ENCODE measurements at regions not wholly inside any gene's neighbourhood (a gene's known extent, or its start where the extent isn't known, plus 50 kb on each side); places are given as distances from the start of the nearest gene placed in this dataset.

DNA sequence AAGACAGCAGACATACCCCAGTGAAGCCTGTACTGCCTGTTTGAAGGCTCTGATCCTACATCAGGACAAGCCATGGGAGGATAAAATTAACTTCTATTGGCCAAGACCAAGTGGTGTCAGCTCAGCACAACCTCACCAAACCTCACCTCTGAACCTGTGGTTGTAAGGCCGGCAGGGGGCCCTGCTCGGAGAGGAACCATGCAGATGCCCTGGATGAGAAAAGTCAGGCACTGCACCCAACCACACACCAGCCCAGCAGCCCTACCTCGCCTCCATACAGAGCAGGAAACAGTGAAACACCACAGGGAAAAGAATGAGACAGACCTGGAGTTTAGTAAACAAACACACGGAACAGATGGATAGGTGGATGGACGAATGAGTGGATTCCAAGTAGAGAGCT is 70.0 kb upstream of the PAX7 start:
- H3K36me3 ChIP-seq (ENCODE audit: control insufficient read depth in 4 of 4, insufficient read depth in 4 of 4, low read length in 3 of 4) = no peaks in the 10 kb centered on the region
- ChIA-PET POLR2A (interaction anchor here (0.7 kb wide), 1 partner anchor 883 kb away, joined by 5 read pairs; no protein-coding TSS in a partner anchor), CTCF (interaction anchor here (1.0 kb wide), 1 partner anchor 15 kb away, joined by 3 read pairs; no protein-coding TSS in a partner anchor)
- no peak overlapping the region for H3K27ac ChIP-seq (ENCODE audit: insufficient read depth in 1 of 2, low read depth in 1 of 2, low read length in 2 of 2, poor library complexity in 1 of 2, severe bottlenecking in 2 of 2)
- H3K4me3 ChIP-seq (ENCODE audit: control insufficient read depth in 1 of 7, extremely low read depth in 1 of 7, insufficient read depth in 4 of 7, low read depth in 2 of 7, low read length in 6 of 7) = no peak overlapping the region
- WGBS (ENCODE audit: insufficient coverage) = 50% methylated on average over 1 of the region's 5 CpGs
- DNase-seq = no peak
- peaks cover 0 to 3% (median 0%) of the 10 kb centered on the region in 5 experiments for H3K9me3 ChIP-seq (ENCODE audit: control extremely low read depth in 1 of 5, control insufficient read depth in 4 of 5, insufficient read depth in 2 of 5, low read depth in 1 of 5, low read length in 4 of 5)
- peaks cover 0 to 68% (median 25%) of the 10 kb centered on the region in 5 experiments for H3K27me3 ChIP-seq (replicated peaks in 2 of 5; ENCODE audit: control insufficient read depth in 4 of 5, insufficient read depth in 5 of 5, low read length in 4 of 5)
- H3K4me1 ChIP-seq (ENCODE audit: control extremely low read depth in 1 of 4, control insufficient read depth in 4 of 4, insufficient read depth in 4 of 4, low read length in 3 of 4) = no peaks in the 10 kb centered on the region

DNA sequence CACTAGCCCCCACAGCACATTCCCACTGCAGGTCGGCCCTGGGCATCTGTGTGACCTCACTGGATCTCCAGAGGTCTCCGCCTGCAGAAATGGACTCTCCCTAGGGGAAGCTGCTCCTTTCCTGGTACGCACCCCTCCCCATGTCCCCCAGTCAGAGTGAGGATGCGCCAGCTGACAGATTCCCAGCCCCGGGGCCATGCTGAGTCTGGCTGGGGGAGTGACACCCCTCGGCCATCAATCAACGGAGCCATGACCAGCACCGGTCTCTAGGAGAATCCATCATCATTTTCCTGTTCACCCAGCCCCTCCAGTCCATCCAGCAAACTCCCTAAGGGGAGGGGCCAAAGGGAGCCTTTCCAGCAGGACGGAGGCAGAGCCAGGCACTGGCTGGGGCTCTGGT is 68.7 kb upstream of the PAX7 start:
- no peak overlapping the region for H3K27ac ChIP-seq (ENCODE audit: insufficient read depth in 1 of 2, low read depth in 1 of 2, low read length in 2 of 2, poor library complexity in 1 of 2, severe bottlenecking in 2 of 2)
- H3K36me3 ChIP-seq (ENCODE audit: control insufficient read depth in 4 of 4, insufficient read depth in 4 of 4, low read length in 3 of 4) = no peaks in the 10 kb centered on the region
- POLR2A ChIA-PET = no interaction called here
- CTCF ChIA-PET = no interaction called here
- 67% methylated on average over 3 of the region's 9 CpGs for WGBS (ENCODE audit: insufficient coverage)
- H3K27me3 ChIP-seq (replicated peaks in 2 of 5; ENCODE audit: control insufficient read depth in 4 of 5, insufficient read depth in 5 of 5, low read length in 4 of 5) = peaks cover 0 to 69% (median 30%) of the 10 kb centered on the region in 5 experiments
- H3K4me3 ChIP-seq (ENCODE audit: control insufficient read depth in 1 of 7, extremely low read depth in 1 of 7, insufficient read depth in 4 of 7, low read depth in 2 of 7, low read length in 6 of 7) = no peak overlapping the region
- peaks cover 0 to 3% (median 0%) of the 10 kb centered on the region in 5 experiments for H3K9me3 ChIP-seq (ENCODE audit: control extremely low read depth in 1 of 5, control insufficient read depth in 4 of 5, insufficient read depth in 2 of 5, low read depth in 1 of 5, low read length in 4 of 5)
- no peak for DNase-seq
- no peaks in the 10 kb centered on the region for H3K4me1 ChIP-seq (ENCODE audit: control extremely low read depth in 1 of 4, control insufficient read depth in 4 of 4, insufficient read depth in 4 of 4, low read length in 3 of 4)

DNA sequence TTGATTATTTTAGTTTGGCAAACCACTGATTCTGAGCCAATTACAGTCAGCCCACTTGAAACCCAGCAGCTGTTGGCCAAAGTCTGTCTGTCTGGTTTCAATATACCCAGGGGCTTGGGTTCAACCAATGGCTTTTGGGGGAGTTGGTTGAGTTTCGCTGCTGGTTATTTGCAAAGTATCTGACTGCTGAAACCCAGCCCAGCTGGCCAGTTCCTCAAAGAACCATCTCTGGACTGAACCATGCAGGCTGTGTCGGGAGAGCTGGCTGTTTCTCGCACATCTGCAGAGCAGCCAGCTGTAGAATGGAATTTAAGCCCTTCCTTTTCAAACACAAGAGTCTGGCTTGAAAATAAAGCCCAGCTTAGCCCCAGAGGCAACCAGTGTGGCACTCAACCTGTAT is 66.0 kb upstream of the PAX7 start:
- peaks cover 0 to 10% (median 0%) of the 10 kb centered on the region in 5 experiments for H3K9me3 ChIP-seq (ENCODE audit: control extremely low read depth in 1 of 5, control insufficient read depth in 4 of 5, insufficient read depth in 2 of 5, low read depth in 1 of 5, low read length in 4 of 5)
- no peaks in the 10 kb centered on the region for H3K36me3 ChIP-seq (ENCODE audit: control insufficient read depth in 4 of 4, insufficient read depth in 4 of 4, low read length in 3 of 4)
- WGBS (ENCODE audit: insufficient coverage) = 87% methylated on average over 3 of the region's 3 CpGs
- H3K27ac ChIP-seq (ENCODE audit: insufficient read depth in 1 of 2, low read depth in 1 of 2, low read length in 2 of 2, poor library complexity in 1 of 2, severe bottlenecking in 2 of 2) = no peak overlapping the region
- ChIA-PET POLR2A (no interaction called here), CTCF (interaction anchor here (0.8 kb wide), 1 partner anchor 8 kb away, joined by 3 read pairs; no protein-coding TSS in a partner anchor)
- DNase-seq = no peak
- H3K4me1 ChIP-seq (ENCODE audit: control extremely low read depth in 1 of 4, control insufficient read depth in 4 of 4, insufficient read depth in 4 of 4, low read length in 3 of 4) = no peaks in the 10 kb centered on the region
- H3K27me3 ChIP-seq (replicated peaks in 2 of 5; ENCODE audit: control insufficient read depth in 4 of 5, insufficient read depth in 5 of 5, low read length in 4 of 5) = peaks cover 0 to 51% (median 17%) of the 10 kb centered on the region in 5 experiments
- no peak overlapping the region for H3K4me3 ChIP-seq (ENCODE audit: control insufficient read depth in 1 of 7, extremely low read depth in 1 of 7, insufficient read depth in 4 of 7, low read depth in 2 of 7, low read length in 6 of 7)

DNA sequence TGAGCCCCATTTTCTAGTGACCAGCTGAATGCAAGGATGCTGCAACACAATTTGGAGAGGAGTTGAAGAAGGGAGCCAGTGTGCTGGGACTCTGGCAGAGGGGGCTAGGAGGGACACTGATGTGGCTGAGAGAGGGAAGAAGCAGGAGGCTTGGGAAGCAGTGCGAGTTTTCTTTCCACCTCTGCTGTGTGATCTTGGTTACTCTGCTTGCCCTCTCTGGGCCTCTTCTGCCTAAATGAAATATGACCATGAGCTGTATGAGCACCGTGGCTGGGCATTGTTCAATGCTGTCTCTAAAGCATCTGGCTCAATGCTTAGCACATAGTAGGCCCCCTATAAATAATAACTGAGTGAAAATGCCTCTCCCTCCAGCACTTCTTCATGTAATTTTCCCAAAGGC is 65.3 kb upstream of the PAX7 start:
- Histone ChIP-seq H3K27ac (ENCODE audit: insufficient read depth in 1 of 2, low read depth in 1 of 2, low read length in 2 of 2, poor library complexity in 1 of 2, severe bottlenecking in 2 of 2) (no peak overlapping the region), H3K36me3 (ENCODE audit: control insufficient read depth in 4 of 4, insufficient read depth in 4 of 4, low read length in 3 of 4) (no peaks in the 10 kb centered on the region), H3K4me3 (ENCODE audit: control insufficient read depth in 1 of 7, extremely low read depth in 1 of 7, insufficient read depth in 4 of 7, low read depth in 2 of 7, low read length in 6 of 7) (no peak overlapping the region), H3K4me1 (ENCODE audit: control extremely low read depth in 1 of 4, control insufficient read depth in 4 of 4, insufficient read depth in 4 of 4, low read length in 3 of 4) (no peaks in the 10 kb centered on the region), H3K9me3 (ENCODE audit: control extremely low read depth in 1 of 5, control insufficient read depth in 4 of 5, insufficient read depth in 2 of 5, low read depth in 1 of 5, low read length in 4 of 5) (peaks cover 0 to 10% (median 0%) of the 10 kb centered on the region in 5 experiments), H3K27me3 (replicated peaks in 2 of 5; ENCODE audit: control insufficient read depth in 4 of 5, insufficient read depth in 5 of 5, low read length in 4 of 5) (peaks cover 0 to 46% (median 17%) of the 10 kb centered on the region in 5 experiments)
- CTCF ChIA-PET = interaction anchor here (0.8 to 1.7 kb wide), 2 partner anchors 9 to 10 kb away, joined by 3 to 6 read pairs; no protein-coding TSS in a partner anchor
- WGBS (ENCODE audit: insufficient coverage) = 86% methylated on average over 2 of the region's 2 CpGs
- POLR2A ChIA-PET = no interaction called here
- no peak for DNase-seq

DNA sequence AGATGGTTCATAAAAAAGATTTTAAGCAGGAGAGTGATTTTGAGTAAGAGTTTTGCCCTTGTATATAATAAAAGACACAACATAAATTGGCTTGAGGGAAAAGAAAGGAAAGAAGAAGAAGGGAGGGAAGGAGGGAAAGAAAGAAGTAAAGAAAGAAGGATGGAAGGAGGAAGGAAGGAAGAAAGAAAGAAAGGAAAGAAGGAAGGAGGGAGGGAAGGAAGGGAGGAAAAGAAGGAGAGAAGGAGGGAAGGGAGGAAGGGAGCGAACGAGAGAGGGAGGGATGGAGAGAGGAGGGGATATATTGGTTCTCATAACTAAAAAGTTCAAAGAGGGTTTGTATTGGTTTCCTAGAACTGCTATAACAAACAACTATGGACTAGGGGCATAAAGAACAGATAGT is 62.2 kb upstream of the PAX7 start:
- CTCF ChIA-PET = no interaction called here
- peaks cover 0 to 53% (median 7%) of the 10 kb centered on the region in 5 experiments for H3K27me3 ChIP-seq (replicated peaks in 2 of 5; ENCODE audit: control insufficient read depth in 4 of 5, insufficient read depth in 5 of 5, low read length in 4 of 5)

DNA sequence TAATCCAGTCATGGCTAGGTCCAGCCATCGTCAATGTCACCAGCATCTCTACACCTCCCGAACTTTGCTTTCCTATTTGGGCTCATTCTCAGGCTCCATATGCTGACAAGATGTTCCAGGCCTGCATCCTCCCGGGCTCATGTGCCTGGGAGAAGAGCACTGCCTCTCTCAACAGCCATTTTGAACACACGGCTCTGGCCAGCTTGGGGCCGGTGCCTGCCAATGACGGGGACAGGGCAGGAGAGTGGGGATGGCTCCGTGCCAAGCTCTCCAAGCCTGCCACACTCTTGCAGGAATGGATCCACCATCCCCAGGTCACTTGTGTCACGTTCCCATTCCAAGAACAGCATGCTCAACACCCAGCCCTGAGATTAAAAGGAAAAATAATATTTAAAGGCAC is 61.4 kb upstream of the PAX7 start:
- WGBS (ENCODE audit: insufficient coverage) = 95% methylated on average over 7 of the region's 8 CpGs

More for the DNA sequence above, 62.2 kb upstream of the PAX7 start:
- DNase-seq = no peak
- no peak overlapping the region for H3K27ac ChIP-seq (ENCODE audit: insufficient read depth in 1 of 2, low read depth in 1 of 2, low read length in 2 of 2, poor library complexity in 1 of 2, severe bottlenecking in 2 of 2)
- no peaks in the 10 kb centered on the region for H3K36me3 ChIP-seq (ENCODE audit: control insufficient read depth in 4 of 4, insufficient read depth in 4 of 4, low read length in 3 of 4)
- H3K4me3 ChIP-seq (ENCODE audit: control insufficient read depth in 1 of 7, extremely low read depth in 1 of 7, insufficient read depth in 4 of 7, low read depth in 2 of 7, low read length in 6 of 7) = no peak overlapping the region
- WGBS (ENCODE audit: insufficient coverage) = 94% methylated on average over 2 of the region's 2 CpGs
- H3K9me3 ChIP-seq (ENCODE audit: control extremely low read depth in 1 of 5, control insufficient read depth in 4 of 5, insufficient read depth in 2 of 5, low read depth in 1 of 5, low read length in 4 of 5) = peaks cover 0 to 7% (median 0%) of the 10 kb centered on the region in 5 experiments
- POLR2A ChIA-PET = no interaction called here
- H3K4me1 ChIP-seq (ENCODE audit: control extremely low read depth in 1 of 4, control insufficient read depth in 4 of 4, insufficient read depth in 4 of 4, low read length in 3 of 4) = no peaks in the 10 kb centered on the region

DNA sequence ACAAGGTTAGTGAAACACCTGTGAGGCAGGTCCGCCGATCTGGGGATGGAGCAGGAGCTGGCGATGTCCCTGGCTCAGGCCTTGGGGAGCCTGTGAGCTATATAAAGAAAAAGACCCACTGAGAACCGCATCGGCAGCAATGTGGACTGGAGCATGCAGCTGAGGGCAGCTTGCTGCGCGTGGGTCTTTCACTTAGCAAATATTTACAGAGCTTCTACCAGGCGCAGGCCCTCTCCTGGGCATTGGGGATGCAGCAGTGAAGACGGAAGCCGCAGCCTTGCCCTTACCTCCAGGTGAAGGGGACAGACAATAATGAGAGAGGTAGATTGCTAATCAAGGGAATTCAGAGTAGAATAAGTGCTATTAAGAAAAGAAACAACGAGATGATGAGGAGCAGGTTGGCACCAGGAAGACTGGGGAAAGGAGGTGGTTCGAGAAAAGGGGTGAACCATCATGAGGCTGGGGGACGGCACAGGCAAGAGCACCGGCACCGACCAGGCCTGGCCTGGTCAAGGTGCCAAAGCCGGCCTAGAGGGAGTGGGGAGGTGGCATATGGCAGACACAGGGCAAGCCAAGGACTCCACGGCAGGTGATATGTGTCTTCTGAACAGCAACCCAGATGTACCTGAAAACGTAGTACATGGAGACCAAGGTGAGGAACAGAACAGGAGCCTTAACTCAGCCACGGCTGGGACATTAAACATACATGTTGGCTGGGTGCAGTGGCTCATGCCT is 60.7 kb upstream of the PAX7 start:
- Histone ChIP-seq H3K27me3 (replicated peaks in 2 of 5; ENCODE audit: control insufficient read depth in 4 of 5, insufficient read depth in 5 of 5, low read length in 4 of 5) (peaks cover 0 to 54% (median 8%) of the 10 kb centered on the region in 5 experiments), H3K9me3 (ENCODE audit: control extremely low read depth in 1 of 5, control insufficient read depth in 4 of 5, insufficient read depth in 2 of 5, low read depth in 1 of 5, low read length in 4 of 5) (peaks cover 0 to 7% (median 0%) of the 10 kb centered on the region in 5 experiments), H3K4me3 (ENCODE audit: control insufficient read depth in 1 of 7, extremely low read depth in 1 of 7, insufficient read depth in 4 of 7, low read depth in 2 of 7, low read length in 6 of 7) (no peak overlapping the region), H3K27ac (ENCODE audit: insufficient read depth in 1 of 2, low read depth in 1 of 2, low read length in 2 of 2, poor library complexity in 1 of 2, severe bottlenecking in 2 of 2) (no peak overlapping the region), H3K36me3 (ENCODE audit: control insufficient read depth in 4 of 4, insufficient read depth in 4 of 4, low read length in 3 of 4) (no peaks in the 10 kb centered on the region), H3K4me1 (ENCODE audit: control extremely low read depth in 1 of 4, control insufficient read depth in 4 of 4, insufficient read depth in 4 of 4, low read length in 3 of 4) (no peaks in the 10 kb centered on the region)
- POLR2A ChIA-PET = no interaction called here
- 82% methylated on average over 19 of the region's 19 CpGs for WGBS (ENCODE audit: insufficient coverage)
- CTCF ChIA-PET = interaction anchor here (0.6 kb wide), 1 partner anchor 12 kb away, joined by 4 read pairs; no protein-coding TSS in a partner anchor
- no peak for DNase-seq

More for the DNA sequence above, 61.4 kb upstream of the PAX7 start:
- H3K36me3 ChIP-seq (ENCODE audit: control insufficient read depth in 4 of 4, insufficient read depth in 4 of 4, low read length in 3 of 4) = no peaks in the 10 kb centered on the region
- POLR2A ChIA-PET = no interaction called here
- no peak for DNase-seq
- H3K27me3 ChIP-seq (replicated peaks in 2 of 5; ENCODE audit: control insufficient read depth in 4 of 5, insufficient read depth in 5 of 5, low read length in 4 of 5) = peaks cover 0 to 51% (median 8%) of the 10 kb centered on the region in 5 experiments
- no peaks in the 10 kb centered on the region for H3K4me1 ChIP-seq (ENCODE audit: control extremely low read depth in 1 of 4, control insufficient read depth in 4 of 4, insufficient read depth in 4 of 4, low read length in 3 of 4)
- no peak overlapping the region for H3K4me3 ChIP-seq (ENCODE audit: control insufficient read depth in 1 of 7, extremely low read depth in 1 of 7, insufficient read depth in 4 of 7, low read depth in 2 of 7, low read length in 6 of 7)
- no peak overlapping the region for H3K27ac ChIP-seq (ENCODE audit: insufficient read depth in 1 of 2, low read depth in 1 of 2, low read length in 2 of 2, poor library complexity in 1 of 2, severe bottlenecking in 2 of 2)
- CTCF ChIA-PET = interaction anchor here (0.6 kb wide), 1 partner anchor 12 kb away, joined by 4 read pairs; no protein-coding TSS in a partner anchor
- peaks cover 0 to 7% (median 0%) of the 10 kb centered on the region in 5 experiments for H3K9me3 ChIP-seq (ENCODE audit: control extremely low read depth in 1 of 5, control insufficient read depth in 4 of 5, insufficient read depth in 2 of 5, low read depth in 1 of 5, low read length in 4 of 5)
